ENCODE measurements at regions not wholly inside any gene's neighbourhood (a gene's known extent, or its start where the extent isn't known, plus 50 kb on each side); places are given as distances from the start of the nearest gene placed in this dataset.
A peak's percentile ranks its signal among the peaks of the same experiment; 100 is the strongest.
"Not testable (repeated sequence)": the region's sequence is repeated elsewhere in the genome, so short reads cannot be mapped to it uniquely, and the experiment has no call there.

DNA sequence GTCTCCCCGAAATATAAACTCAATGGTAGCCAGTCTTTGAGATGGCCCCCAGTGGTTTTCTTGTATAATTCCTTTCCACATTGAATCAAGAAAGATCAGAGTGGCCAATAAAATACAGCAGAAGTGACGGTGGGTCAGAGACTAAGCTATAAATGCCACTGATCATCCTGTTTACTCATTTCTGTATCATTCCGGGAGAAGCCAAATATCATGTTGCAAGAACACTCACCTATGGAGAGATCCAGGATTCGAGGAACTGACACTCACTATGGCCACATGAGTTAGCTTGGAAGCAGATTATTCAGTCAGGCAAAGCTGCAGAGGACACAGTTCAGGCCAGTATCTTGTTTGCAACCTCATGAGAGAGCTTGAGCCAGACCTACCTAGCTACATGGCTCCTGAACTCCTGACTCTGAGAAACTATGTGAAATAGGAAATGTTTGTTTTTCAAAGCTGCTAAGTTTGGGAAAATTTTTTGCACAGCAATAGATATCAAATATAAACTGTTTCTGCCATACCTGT, 132.4 kb upstream of the ADGRF1 start:
- Mint-ChIP-seq H3K27ac (no peak overlapping the region), H3K36me3 (ENCODE audit: low read depth) (no peaks in the 10 kb centered on the region), H3K27me3 (ENCODE audit: insufficient read depth, low read depth, poor library complexity) (peaks cover 2% of the 10 kb centered on the region), H3K9me3 (peaks cover 3% of the 10 kb centered on the region; the same call in 2 of the 3 replicates), H3K4me3 (no peak overlapping the region), H3K4me1 (no peaks in the 10 kb centered on the region)
- Histone ChIP-seq H3K4me3 (no peak overlapping the region), H3F3A (replicated peaks; ENCODE audit: low read depth) (no peaks in the 10 kb centered on the region), H4K20me1 (replicated peaks; ENCODE audit: insufficient read depth) (no peaks in the 10 kb centered on the region), H2AFZ (0 out of 2 replicates have a peak overlapping the region, but pooled peaks have one; percentile 38), H3K79me2 (replicated peaks; ENCODE audit: insufficient read depth) (no peaks in the 10 kb centered on the region), H3K9me2 (ENCODE audit: insufficient read depth) (0 out of 2 replicates have a peak, but pooled peaks cover 4% of the 10 kb centered on the region), H3K27me3 (ENCODE audit: insufficient read depth) (no peaks in the 10 kb centered on the region), H3K36me3 (ENCODE audit: insufficient read depth) (no peaks in the 10 kb centered on the region), H3K27ac (ENCODE audit: low read depth) (no peak overlapping the region), H3K4me1 (ENCODE audit: insufficient read depth) (no peaks in the 10 kb centered on the region), H3K4me2 (no peak overlapping the region)
- DNase-seq (ENCODE audit: low spot score), result no peak
- ATAC-seq, result no peak
- TF ChIP-seq ZNF114 (CRISPR knock-in tag; IDR thresholded peaks at IDR 0.05), result no peak
- no peak for TF ChIP-seq ZNF331 (CRISPR knock-in tag; IDR thresholded peaks at IDR 0.05; ENCODE audit: low read depth)
- TF ChIP-seq, protein P1, sequence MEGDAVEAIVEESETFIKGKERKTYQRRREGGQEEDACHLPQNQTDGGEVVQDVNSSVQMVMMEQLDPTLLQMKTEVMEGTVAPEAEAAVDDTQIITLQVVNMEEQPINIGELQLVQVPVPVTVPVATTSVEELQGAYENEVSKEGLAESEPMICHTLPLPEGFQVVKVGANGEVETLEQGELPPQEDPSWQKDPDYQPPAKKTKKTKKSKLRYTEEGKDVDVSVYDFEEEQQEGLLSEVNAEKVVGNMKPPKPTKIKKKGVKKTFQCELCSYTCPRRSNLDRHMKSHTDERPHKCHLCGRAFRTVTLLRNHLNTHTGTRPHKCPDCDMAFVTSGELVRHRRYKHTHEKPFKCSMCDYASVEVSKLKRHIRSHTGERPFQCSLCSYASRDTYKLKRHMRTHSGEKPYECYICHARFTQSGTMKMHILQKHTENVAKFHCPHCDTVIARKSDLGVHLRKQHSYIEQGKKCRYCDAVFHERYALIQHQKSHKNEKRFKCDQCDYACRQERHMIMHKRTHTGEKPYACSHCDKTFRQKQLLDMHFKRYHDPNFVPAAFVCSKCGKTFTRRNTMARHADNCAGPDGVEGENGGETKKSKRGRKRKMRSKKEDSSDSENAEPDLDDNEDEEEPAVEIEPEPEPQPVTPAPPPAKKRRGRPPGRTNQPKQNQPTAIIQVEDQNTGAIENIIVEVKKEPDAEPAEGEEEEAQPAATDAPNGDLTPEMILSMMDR (conservative IDR thresholded peaks at IDR 0.05; ENCODE audit: low read depth in 2 of 2), result no peak
- TF ChIP-seq, protein P2, sequence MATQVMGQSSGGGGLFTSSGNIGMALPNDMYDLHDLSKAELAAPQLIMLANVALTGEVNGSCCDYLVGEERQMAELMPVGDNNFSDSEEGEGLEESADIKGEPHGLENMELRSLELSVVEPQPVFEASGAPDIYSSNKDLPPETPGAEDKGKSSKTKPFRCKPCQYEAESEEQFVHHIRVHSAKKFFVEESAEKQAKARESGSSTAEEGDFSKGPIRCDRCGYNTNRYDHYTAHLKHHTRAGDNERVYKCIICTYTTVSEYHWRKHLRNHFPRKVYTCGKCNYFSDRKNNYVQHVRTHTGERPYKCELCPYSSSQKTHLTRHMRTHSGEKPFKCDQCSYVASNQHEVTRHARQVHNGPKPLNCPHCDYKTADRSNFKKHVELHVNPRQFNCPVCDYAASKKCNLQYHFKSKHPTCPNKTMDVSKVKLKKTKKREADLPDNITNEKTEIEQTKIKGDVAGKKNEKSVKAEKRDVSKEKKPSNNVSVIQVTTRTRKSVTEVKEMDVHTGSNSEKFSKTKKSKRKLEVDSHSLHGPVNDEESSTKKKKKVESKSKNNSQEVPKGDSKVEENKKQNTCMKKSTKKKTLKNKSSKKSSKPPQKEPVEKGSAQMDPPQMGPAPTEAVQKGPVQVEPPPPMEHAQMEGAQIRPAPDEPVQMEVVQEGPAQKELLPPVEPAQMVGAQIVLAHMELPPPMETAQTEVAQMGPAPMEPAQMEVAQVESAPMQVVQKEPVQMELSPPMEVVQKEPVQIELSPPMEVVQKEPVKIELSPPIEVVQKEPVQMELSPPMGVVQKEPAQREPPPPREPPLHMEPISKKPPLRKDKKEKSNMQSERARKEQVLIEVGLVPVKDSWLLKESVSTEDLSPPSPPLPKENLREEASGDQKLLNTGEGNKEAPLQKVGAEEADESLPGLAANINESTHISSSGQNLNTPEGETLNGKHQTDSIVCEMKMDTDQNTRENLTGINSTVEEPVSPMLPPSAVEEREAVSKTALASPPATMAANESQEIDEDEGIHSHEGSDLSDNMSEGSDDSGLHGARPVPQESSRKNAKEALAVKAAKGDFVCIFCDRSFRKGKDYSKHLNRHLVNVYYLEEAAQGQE (IDR thresholded peaks at IDR 0.05; ENCODE audit: unreplicated experiment), result no peak
- TF ChIP-seq, protein P3, sequence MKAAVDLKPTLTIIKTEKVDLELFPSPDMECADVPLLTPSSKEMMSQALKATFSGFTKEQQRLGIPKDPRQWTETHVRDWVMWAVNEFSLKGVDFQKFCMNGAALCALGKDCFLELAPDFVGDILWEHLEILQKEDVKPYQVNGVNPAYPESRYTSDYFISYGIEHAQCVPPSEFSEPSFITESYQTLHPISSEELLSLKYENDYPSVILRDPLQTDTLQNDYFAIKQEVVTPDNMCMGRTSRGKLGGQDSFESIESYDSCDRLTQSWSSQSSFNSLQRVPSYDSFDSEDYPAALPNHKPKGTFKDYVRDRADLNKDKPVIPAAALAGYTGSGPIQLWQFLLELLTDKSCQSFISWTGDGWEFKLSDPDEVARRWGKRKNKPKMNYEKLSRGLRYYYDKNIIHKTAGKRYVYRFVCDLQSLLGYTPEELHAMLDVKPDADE (IDR thresholded peaks at IDR 0.05), result no peak

DNA sequence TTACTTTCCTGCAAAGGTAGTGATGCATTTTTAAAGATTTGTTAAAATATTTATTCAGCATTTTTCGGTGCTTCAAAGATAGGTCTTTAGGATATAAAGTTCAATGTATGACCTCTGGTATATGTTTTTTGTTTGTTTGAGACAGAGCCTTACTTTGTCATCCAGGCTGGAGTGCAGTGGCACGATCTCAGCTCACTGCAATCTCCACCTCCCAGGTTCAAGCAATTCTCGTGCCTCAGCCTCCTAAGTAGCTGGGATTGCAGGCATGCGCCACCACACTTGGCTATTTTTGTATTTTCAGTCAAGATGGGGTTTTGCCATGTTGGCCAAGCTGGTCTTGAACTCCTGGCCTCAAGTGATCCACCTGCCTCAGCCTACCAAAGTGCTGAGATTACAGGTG, 131.9 kb upstream of the ADGRF1 start:
- not testable (repeated sequence) for H3K4me2 ChIP-seq; H3F3A ChIP-seq (replicated peaks; ENCODE audit: low read depth); H3K27me3 Mint-ChIP-seq (ENCODE audit: insufficient read depth, low read depth, poor library complexity); ATAC-seq; H3K36me3 Mint-ChIP-seq (ENCODE audit: low read depth); H3K27me3 ChIP-seq (ENCODE audit: insufficient read depth); H3K27ac Mint-ChIP-seq; H3K36me3 ChIP-seq (ENCODE audit: insufficient read depth); H3K79me2 ChIP-seq (replicated peaks; ENCODE audit: insufficient read depth); H4K20me1 ChIP-seq (replicated peaks; ENCODE audit: insufficient read depth); DNase-seq (ENCODE audit: low spot score); H3K4me3 Mint-ChIP-seq; H3K27ac ChIP-seq (ENCODE audit: low read depth); H3K9me3 Mint-ChIP-seq; H2AFZ ChIP-seq; H3K9me2 ChIP-seq (ENCODE audit: insufficient read depth); H3K4me3 ChIP-seq; H3K4me1 Mint-ChIP-seq; H3K4me1 ChIP-seq (ENCODE audit: insufficient read depth)

DNA sequence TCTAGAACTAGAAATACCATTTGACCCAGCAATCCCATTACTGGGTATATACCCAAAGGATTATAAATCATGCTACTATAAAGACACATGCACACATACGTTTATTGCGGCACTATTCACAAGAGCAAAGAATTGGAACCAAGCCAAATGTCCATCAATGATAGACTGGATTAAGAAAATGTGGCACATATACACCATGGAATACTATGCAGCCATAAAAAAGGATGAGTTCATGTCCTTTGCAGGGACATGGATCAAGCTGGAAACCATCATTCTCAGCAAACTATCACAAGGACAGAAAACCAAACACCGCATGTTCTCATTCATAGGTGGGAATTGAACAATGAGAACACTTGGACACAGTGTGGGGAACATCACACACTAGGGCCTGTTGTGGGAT, 131.0 kb upstream of the ADGRF1 start:
- not testable (repeated sequence) for H3K9me2 ChIP-seq (ENCODE audit: insufficient read depth); H3K4me1 ChIP-seq (ENCODE audit: insufficient read depth); H3K27ac Mint-ChIP-seq; H3K36me3 Mint-ChIP-seq (ENCODE audit: low read depth); H3K79me2 ChIP-seq (replicated peaks; ENCODE audit: insufficient read depth); H3K9me3 Mint-ChIP-seq; H2AFZ ChIP-seq; H3F3A ChIP-seq (replicated peaks; ENCODE audit: low read depth); DNase-seq (ENCODE audit: low spot score); H3K4me1 Mint-ChIP-seq; H3K4me2 ChIP-seq; H3K27me3 Mint-ChIP-seq (ENCODE audit: insufficient read depth, low read depth, poor library complexity); H4K20me1 ChIP-seq (replicated peaks; ENCODE audit: insufficient read depth); H3K27me3 ChIP-seq (ENCODE audit: insufficient read depth); H3K4me3 Mint-ChIP-seq; H3K36me3 ChIP-seq (ENCODE audit: insufficient read depth); H3K4me3 ChIP-seq; ATAC-seq; H3K27ac ChIP-seq (ENCODE audit: low read depth)

Data from GM23338 (cell line).